ENCODE measurements at regions not wholly inside any gene's neighbourhood (a gene's known extent, or its start where the extent isn't known, plus 50 kb on each side); places are given as distances from the start of the nearest gene placed in this dataset.

- H3K4me3 ChIP-seq (replicated peaks in 1 of 2; ENCODE audit: low read depth in 2 of 2, low read length in 2 of 2), result no peak overlapping the region
- no peak for DNase-seq (ENCODE audit: low read depth in 2 of 2)
- TF ChIP-seq CTCF (IDR thresholded peaks at IDR 0.05; ENCODE audit: low read depth, low read length), result no peak
Observed at GRCh38 chr15:96505014-96505413, 174.5 kb downstream of the NR2F2 start.

GRCh38 chr15:96514607-96515285, 184.2 kb downstream of the NR2F2 start:
- no peak overlapping the region for H3K4me3 ChIP-seq (replicated peaks in 1 of 2; ENCODE audit: low read depth in 2 of 2, low read length in 2 of 2)
- no peak for DNase-seq (ENCODE audit: low read depth in 2 of 2)
- TF ChIP-seq CTCF (IDR thresholded peaks at IDR 0.05; ENCODE audit: low read depth, low read length), result no peak

- no peak for DNase-seq (ENCODE audit: low read depth in 2 of 2)
- no peak for TF ChIP-seq CTCF (IDR thresholded peaks at IDR 0.05; ENCODE audit: low read depth, low read length)
- H3K4me3 ChIP-seq (replicated peaks in 1 of 2; ENCODE audit: low read depth in 2 of 2, low read length in 2 of 2), result no peak overlapping the region
Observed at GRCh38 chr15:96515371-96515770, 184.9 kb downstream of the NR2F2 start.

- DNase-seq (ENCODE audit: low read depth in 2 of 2), result no peak
- H3K4me3 ChIP-seq (replicated peaks in 1 of 2; ENCODE audit: low read depth in 2 of 2, low read length in 2 of 2), result no peak overlapping the region
- TF ChIP-seq CTCF (IDR thresholded peaks at IDR 0.05; ENCODE audit: low read depth, low read length), result no peak
Observed at GRCh38 chr15:96521386-96521785, 190.9 kb downstream of the NR2F2 start.

GRCh38 chr15:96524676-96525417, 194.3 kb downstream of the NR2F2 start:
- no peak for TF ChIP-seq CTCF (IDR thresholded peaks at IDR 0.05; ENCODE audit: low read depth, low read length)
- H3K4me3 ChIP-seq (replicated peaks in 1 of 2; ENCODE audit: low read depth in 2 of 2, low read length in 2 of 2), result no peak overlapping the region
- DNase-seq (ENCODE audit: low read depth in 2 of 2), result no peak

- no peak overlapping the region for H3K4me3 ChIP-seq (replicated peaks in 1 of 2; ENCODE audit: low read depth in 2 of 2, low read length in 2 of 2)
- no peak for TF ChIP-seq CTCF (IDR thresholded peaks at IDR 0.05; ENCODE audit: low read depth, low read length)
- DNase-seq (ENCODE audit: low read depth in 2 of 2), result no peak
Observed at GRCh38 chr15:96535148-96535547, 204.6 kb downstream of the NR2F2 start.

Measured in cardiac fibroblast (primary cell).